Activated naive CD4-positive, alpha-beta T cell treated with anti-CD3 and anti-CD28 coated beads, Interleukin-2, amount 50 U/mL, for 72 hours (primary cell): ENCODE measurements at regions not wholly inside any gene's neighbourhood (a gene's known extent, or its start where the extent isn't known, plus 50 kb on each side); places are given as distances from the start of the nearest gene placed in this dataset.
"Not testable (repeated sequence)": the region's sequence is repeated elsewhere in the genome, so short reads cannot be mapped to it uniquely, and the experiment has no call there.

Source experiments
- ATAC-seq, 2 donors: fragments of 150-1000 bp; cut with Tn5 transposase; 2 replicates each; pipeline ENCODE4 v1.10.0; 2021; ENCODE audit warnings: mild to moderate bottlenecking in 2 of 2, moderate library complexity in 2 of 2
- DNase-seq, 2 donors: peaks; one replicate each; pipeline ENCODE4 v3.0.0; 2021 to 2022; ENCODE audit warnings: low spot score in 2 of 2
- H3K27ac Mint-ChIP-seq, 2 donors: one replicate each; pipeline ENCODE4 v1.8.0; 2022; ENCODE audit warnings: mild to moderate bottlenecking in 2 of 2, mixed read lengths in 2 of 2
- H3K36me3 Mint-ChIP-seq, 2 donors: one replicate each; pipeline ENCODE4 v1.8.0; 2022; ENCODE audit warnings: mixed read lengths in 2 of 2
- H3K9me3 Mint-ChIP-seq, 2 donors: one replicate each; pipeline ENCODE4 v1.8.0; 2022; ENCODE audit warnings: mixed read lengths in 2 of 2

- DNase-seq = no peak
- no peak for ATAC-seq
- H3K9me3 Mint-ChIP-seq = peaks cover 2 to 4% of the 10 kb centered on the region in 2 donors
- no peaks in the 10 kb centered on the region for H3K36me3 Mint-ChIP-seq
- no peak overlapping the region for H3K27ac Mint-ChIP-seq
Observed at GRCh38 chr13:61592489-61592888, 176.8 kb upstream of the PCDH20 start.

GRCh38 chr13:61575973-61576372 lies 160.3 kb upstream of the PCDH20 start:
- ATAC-seq = no peak

GRCh38 chr13:61563645-61564044 lies 148.0 kb upstream of the PCDH20 start:
- Mint-ChIP-seq H3K9me3 (peaks cover 14 to 15% of the 10 kb centered on the region in 2 donors), H3K36me3 (no peaks in the 10 kb centered on the region), H3K27ac (no peak overlapping the region)
- DNase-seq (no peak), ATAC-seq (no peak)

More at GRCh38 chr13:61575973-61576372, 160.3 kb upstream of the PCDH20 start:
- no peak for DNase-seq
- Mint-ChIP-seq H3K27ac (no peak overlapping the region), H3K9me3 (peaks cover 0 to 21% of the 10 kb centered on the region in 2 donors), H3K36me3 (peaks cover 0 to 5% of the 10 kb centered on the region in 2 donors)

GRCh38 chr13:61546911-61547310 lies 131.3 kb upstream of the PCDH20 start:
- peaks cover 4 to 10% of the 10 kb centered on the region in 2 donors for H3K9me3 Mint-ChIP-seq
- no peak for ATAC-seq
- DNase-seq = no peak
- no peak overlapping the region for H3K27ac Mint-ChIP-seq
- H3K36me3 Mint-ChIP-seq = no peaks in the 10 kb centered on the region

GRCh38 chr13:61546413-61546812 lies 130.8 kb upstream of the PCDH20 start:
- DNase-seq = no peak
- Mint-ChIP-seq H3K36me3 (no peaks in the 10 kb centered on the region), H3K27ac (no peak overlapping the region), H3K9me3 (peaks cover 4 to 10% of the 10 kb centered on the region in 2 donors)
- ATAC-seq = no peak

GRCh38 chr13:61536433-61536832 lies 120.8 kb upstream of the PCDH20 start:
- Mint-ChIP-seq H3K9me3 (peaks cover 4% of the 10 kb centered on the region in 2 donors), H3K36me3 (no peaks in the 10 kb centered on the region), H3K27ac (no peak overlapping the region)
- no peak for ATAC-seq
- DNase-seq = no peak

- Mint-ChIP-seq H3K27ac (no peak overlapping the region), H3K9me3 (peaks cover 13 to 14% of the 10 kb centered on the region in 2 donors)
Observed at GRCh38 chr13:61531383-61532065, 115.9 kb upstream of the PCDH20 start.

DNA sequence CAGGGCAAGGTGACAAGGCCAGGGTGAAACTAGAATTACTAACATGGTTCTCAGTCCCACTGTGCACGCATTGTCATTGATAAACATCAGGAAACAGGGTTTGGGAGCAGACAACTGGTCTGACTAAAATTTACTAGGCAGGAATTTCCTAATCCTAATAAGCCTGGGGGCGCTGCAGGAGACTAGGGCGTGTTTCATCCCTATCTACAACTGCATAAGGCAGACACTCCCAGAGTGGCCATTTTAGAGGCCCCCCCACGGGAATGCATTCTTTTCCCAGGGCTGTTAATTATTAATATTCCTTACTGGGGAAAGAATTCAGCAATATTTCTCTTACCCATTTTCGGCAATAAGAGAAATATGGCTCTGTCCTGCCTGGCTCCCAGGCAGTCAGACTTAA lies 103.6 kb upstream of the PCDH20 start:
- not testable (repeated sequence) for DNase-seq, H3K27ac Mint-ChIP-seq, ATAC-seq, H3K36me3 Mint-ChIP-seq
- peaks cover 8 to 17% of the 10 kb centered on the region in 2 donors for H3K9me3 Mint-ChIP-seq

More at GRCh38 chr13:61531383-61532065, 115.9 kb upstream of the PCDH20 start:
- no peaks in the 10 kb centered on the region for H3K36me3 Mint-ChIP-seq
- DNase-seq = no peak
- no peak for ATAC-seq

DNA sequence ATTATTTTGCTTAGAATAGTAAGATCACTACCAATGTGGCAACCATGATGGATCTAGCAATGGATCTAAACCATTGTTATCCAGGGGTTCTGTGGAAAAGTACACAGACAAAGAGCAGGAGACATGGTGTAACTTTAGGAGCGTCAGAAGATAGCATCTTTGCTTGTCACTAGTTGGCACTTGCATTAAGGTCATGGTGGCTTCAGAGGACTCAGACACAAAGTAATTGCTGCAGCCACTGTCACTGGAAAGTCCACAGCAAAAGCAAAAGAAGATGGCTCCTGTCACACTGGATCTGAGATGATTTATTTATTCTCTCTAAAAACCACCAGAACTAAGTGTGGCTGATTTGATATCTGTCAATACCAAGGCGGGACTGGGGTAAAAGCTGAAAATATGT lies 93.3 kb upstream of the PCDH20 start:
- DNase-seq (no peak), ATAC-seq (no peak)
- Mint-ChIP-seq H3K27ac (no peak overlapping the region), H3K36me3 (no peaks in the 10 kb centered on the region), H3K9me3 (peaks cover 11 to 26% of the 10 kb centered on the region in 2 donors)

GRCh38 chr13:61500176-61500575 lies 84.5 kb upstream of the PCDH20 start:
- DNase-seq (no peak), ATAC-seq (no peak)
- H3K27ac Mint-ChIP-seq = no peak overlapping the region
- H3K36me3 Mint-ChIP-seq = no peaks in the 10 kb centered on the region
- H3K9me3 Mint-ChIP-seq = peaks cover 4 to 5% of the 10 kb centered on the region in 2 donors

DNA sequence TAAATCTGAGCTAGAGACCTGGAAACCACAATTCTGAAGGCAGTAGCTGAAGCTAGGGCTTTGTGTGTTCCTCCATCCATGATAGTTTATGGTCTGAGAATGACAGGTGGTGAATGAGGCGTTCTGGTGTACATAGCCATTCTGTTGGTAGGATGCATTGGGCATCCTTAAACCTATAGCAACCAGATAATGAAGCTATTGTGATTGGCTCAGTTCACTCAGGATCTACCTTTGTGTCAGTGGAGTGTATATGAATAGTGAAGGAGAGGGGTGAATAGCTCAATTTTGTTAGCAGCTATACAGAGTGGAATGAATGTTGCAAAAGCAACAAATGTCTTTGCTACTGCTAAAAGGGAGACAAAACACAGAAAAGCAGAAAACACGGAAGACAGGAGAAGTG lies 80.0 kb upstream of the PCDH20 start:
- ATAC-seq (no peak), DNase-seq (no peak)
- Mint-ChIP-seq H3K36me3 (no peaks in the 10 kb centered on the region), H3K9me3 (peaks cover 9 to 16% of the 10 kb centered on the region in 2 donors), H3K27ac (no peak overlapping the region)

GRCh38 chr13:61493556-61493955 lies 77.9 kb upstream of the PCDH20 start:
- DNase-seq, H3K36me3 Mint-ChIP-seq, H3K27ac Mint-ChIP-seq, ATAC-seq: not testable (repeated sequence)
- H3K9me3 Mint-ChIP-seq = peaks cover 10 to 12% of the 10 kb centered on the region in 2 donors

DNA sequence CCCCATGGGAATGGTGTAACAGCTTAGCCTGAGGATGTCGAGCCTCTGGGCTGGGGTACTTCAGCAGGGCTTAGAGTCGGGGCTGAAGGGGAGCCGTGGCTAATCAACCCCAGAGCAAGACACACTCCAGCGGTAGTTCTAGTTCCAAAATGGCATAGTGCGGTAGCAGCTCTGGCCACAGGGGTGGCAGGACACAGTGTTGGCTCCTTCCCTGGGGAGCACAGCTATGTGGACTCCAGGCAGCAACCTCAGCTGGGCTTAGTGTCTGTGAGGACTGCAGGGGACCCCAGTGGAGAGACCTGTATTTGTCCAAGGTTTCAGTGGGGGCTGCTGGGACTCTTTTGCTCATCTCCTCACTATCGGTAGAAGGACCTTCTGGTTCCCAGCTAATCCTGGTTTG lies 70.8 kb upstream of the PCDH20 start:
- Mint-ChIP-seq H3K27ac (no peak overlapping the region), H3K9me3 (peaks cover 9 to 13% of the 10 kb centered on the region in 2 donors)
- ATAC-seq = no peak

DNA sequence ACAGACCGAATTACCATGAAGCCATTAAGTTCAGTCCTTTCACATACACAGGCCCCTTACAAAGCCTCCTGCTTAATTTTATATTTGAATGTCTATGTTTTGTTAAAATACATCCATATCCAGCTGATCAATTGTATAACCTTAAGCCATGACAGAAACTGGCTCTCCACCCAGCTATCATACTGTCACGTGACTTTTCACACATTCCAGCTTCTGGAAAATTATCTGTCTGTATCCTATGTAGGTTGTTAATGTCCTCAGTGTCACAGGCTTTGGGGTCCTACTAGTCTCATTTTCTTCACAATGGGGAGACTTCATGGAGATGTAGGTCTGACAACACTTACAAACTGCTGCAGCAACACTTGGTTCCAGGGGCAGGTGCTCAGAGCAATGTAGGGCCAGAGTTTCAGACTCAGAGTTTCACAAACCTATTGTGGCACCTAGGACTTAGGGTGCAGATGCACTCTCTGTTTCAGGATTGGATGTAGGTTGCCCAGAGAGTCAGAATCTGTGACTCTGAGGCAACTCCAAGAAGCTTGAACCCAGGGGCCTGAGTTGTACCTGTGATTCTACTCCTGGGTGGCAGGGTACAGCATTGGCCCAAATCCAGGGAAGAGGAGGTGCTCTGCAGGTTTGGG lies 69.6 kb upstream of the PCDH20 start:
- Mint-ChIP-seq H3K27ac (no peak overlapping the region), H3K9me3 (peaks cover 17 to 23% of the 10 kb centered on the region in 2 donors), H3K36me3 (peaks cover 0 to 10% of the 10 kb centered on the region in 2 donors)
- DNase-seq (no peak), ATAC-seq (no peak)

More for the DNA sequence above, 70.8 kb upstream of the PCDH20 start:
- DNase-seq = no peak
- no peaks in the 10 kb centered on the region for H3K36me3 Mint-ChIP-seq

GRCh38 chr13:61477619-61478018 lies 62.0 kb upstream of the PCDH20 start:
- no peak for DNase-seq
- ATAC-seq = no peak
- H3K27ac Mint-ChIP-seq = no peak overlapping the region
- H3K9me3 Mint-ChIP-seq = peaks cover 25 to 38% of the 10 kb centered on the region in 2 donors
- H3K36me3 Mint-ChIP-seq = peaks cover 0 to 10% of the 10 kb centered on the region in 2 donors

GRCh38 chr13:61470786-61471185 lies 55.1 kb upstream of the PCDH20 start:
- no peak overlapping the region for H3K27ac Mint-ChIP-seq
- H3K9me3 Mint-ChIP-seq = peaks cover 4 to 6% of the 10 kb centered on the region in 2 donors

DNA sequence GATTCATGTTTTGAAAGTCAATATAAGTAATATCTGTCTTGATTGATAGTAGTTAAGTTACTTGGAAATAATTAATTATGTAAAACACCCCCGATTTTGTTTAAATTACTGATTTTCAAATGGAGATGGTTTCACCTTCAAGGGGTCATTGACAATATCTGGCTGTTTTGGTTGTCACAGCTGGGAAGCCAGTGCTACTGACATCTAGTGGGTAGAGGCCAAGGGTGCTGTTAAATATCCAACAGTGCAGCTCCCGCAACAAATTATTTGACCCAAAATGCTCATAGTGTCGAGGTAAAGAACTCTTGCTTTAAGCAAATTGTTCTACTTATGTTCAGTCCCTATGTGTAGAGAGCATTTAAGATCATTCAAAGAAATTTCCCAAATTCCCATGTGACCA lies 50.6 kb upstream of the PCDH20 start:
- DNase-seq = no peak
- Mint-ChIP-seq H3K9me3 (peaks cover 0 to 6% of the 10 kb centered on the region in 2 donors), H3K36me3 (no peaks in the 10 kb centered on the region)

More at GRCh38 chr13:61470786-61471185, 55.1 kb upstream of the PCDH20 start:
- ATAC-seq (no peak), DNase-seq (no peak)
- no peaks in the 10 kb centered on the region for H3K36me3 Mint-ChIP-seq

More for the DNA sequence above, 50.6 kb upstream of the PCDH20 start:
- H3K27ac Mint-ChIP-seq = no peak overlapping the region
- ATAC-seq = no peak
